ENCODE measurements at regions not wholly inside any gene's neighbourhood (a gene's known extent, or its start where the extent isn't known, plus 50 kb on each side); places are given as distances from the start of the nearest gene placed in this dataset.

GRCh38 chr2:49582946-49583345, 428.6 kb upstream of the FSHR start:
- TF ChIP-seq CTCF (IDR thresholded peaks at IDR 0.05) = no peak
- no peak for TF ChIP-seq POLR2AphosphoS5 (IDR thresholded peaks at IDR 0.05)
